DMS 273 (cell line): ENCODE measurements at regions not wholly inside any gene's neighbourhood (a gene's known extent, or its start where the extent isn't known, plus 50 kb on each side); places are given as distances from the start of the nearest gene placed in this dataset.

Experiments
- DNase-seq: peaks from one replicate; lab custom pipeline; 2025; ENCODE audit not compliant: unreplicated experiment; lab: John Stamatoyannopoulos, UW

DNA sequence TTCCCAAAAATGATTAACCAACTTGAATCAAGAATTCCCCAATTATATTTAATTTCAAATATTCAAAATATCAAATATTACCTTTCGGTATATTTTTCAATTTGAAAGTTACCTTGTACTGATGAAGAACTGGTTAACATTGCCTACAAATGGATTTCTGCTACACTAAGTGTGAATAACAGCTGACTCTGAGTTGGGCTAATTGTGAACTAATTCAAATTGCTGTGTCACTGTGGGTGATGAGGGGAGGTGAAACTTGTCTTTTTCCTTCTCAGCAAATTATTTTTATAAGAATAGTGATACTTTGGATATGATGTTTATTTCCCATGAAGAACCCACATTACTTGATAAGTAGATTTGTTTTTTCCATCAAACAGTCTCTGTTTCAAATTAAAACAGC lies 103.4 kb upstream of the RPS23 start:
- no peak for DNase-seq

DNA sequence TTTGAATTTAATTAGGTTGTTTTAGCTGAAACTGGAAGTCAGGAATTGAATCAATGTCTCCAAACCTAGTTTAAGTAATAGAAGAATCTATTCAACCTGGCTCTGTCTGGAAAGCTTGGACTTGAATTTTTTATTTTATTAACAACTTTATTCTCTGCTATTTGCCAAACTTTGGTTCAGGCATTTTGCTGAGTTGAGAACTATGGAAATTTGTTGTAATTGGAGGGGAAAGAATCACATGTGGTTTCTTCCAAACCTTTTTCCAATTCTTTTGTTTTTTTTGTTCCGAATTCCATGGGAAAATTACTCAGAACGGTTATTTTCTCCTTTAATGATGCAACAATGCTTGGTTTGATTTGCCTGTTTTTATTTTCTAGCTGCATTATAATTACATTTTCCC lies 98.2 kb upstream of the RPS23 start:
- no peak for DNase-seq

DNA sequence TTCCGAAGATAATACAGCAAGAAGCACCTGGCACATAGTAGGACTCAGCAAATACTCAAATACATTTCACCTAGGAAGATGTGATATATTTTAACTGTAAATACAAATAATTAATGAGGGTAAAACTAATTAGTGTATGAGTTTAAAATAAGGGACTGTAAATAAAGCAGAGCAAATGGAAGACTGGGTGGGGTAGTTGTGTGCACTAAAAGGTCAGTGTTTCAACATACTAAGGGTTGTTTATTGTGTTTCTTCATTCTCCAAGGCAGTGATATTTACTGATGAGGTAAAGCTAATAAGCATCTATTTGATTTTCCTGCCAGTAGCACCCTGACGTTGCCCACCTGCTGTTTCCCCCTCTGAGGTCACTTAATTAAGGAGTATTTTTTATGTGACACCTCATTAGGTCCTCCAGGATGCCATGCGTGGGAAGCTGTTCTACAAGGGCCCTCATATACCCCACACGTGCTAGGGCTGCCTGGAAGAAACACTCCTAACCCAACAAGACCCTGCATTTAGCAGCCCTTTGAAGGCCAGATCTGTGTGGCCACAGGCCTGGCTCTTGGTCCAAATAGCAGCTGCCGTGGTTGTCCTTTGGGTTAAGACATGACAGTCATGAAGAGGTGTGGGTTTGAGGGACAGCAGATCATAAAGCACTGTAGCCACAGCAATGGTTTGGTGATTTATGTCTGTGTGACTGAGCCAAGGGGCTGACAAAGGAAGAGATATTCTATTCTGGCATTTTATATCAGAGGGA lies 97.5 kb upstream of the RPS23 start:
- DNase-seq = no peak

DNA sequence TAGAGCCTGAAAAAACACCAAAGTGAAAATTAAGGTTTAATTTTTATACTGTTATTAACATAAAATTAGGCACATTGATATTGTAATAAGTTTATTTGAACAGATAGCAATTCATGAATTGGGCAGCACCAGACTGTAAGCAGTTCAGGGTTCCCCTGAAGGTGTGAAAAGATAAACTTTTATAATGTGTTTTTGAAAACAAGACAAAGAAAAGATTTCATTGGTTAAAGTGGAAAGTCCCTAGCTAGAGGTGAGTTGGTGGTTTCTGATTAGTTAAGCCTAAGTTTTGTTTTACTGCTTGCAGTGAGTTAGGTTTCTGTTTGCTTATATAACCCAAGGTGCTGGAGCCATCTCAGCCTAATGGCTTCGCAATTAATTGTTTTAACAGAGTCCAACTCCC lies 96.5 kb upstream of the RPS23 start:
- no peak for DNase-seq

DNA sequence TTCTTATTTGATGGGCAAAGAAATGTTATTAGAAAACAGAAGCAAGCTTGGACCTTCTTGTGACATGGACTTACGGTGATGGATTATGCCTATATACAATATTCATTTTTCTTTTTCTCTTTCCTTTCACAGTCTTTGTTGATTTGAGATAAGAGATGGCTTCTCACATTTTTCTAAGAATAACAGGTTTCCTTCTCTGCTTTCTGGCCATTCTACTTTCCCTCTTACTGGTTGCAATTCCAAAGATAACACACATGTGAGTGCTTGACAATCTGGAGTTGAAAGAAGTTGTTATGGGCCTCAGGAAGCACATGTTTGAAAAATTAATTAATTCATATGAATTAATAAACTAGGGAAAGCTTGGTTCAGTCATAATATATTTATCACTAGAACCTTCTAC lies 89.8 kb upstream of the RPS23 start:
- DNase-seq = no peak

DNA sequence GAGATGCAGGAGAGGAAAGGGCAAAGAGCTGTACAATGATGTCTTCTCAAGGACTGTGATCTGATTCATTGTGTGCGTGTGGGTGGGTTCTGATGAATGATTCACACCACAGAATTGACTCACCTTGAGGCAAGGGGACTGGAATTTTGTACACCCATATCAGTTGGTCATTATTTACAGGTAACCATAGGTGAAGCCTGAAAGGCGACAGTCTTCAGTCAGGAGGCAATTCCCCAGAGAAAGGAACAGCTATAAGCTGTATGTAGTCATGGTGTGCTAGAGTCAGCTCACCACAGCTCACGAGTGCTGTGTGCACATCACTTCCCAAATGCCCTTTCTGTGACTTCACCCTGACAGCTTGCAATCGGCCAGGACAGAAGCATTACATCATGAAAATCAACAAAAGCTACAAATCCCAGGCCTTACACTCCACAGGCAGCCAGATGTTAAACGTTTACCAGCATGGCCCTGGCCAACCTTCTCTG lies 87.6 kb upstream of the RPS23 start:
- peak; percentile 32 for DNase-seq

DNA sequence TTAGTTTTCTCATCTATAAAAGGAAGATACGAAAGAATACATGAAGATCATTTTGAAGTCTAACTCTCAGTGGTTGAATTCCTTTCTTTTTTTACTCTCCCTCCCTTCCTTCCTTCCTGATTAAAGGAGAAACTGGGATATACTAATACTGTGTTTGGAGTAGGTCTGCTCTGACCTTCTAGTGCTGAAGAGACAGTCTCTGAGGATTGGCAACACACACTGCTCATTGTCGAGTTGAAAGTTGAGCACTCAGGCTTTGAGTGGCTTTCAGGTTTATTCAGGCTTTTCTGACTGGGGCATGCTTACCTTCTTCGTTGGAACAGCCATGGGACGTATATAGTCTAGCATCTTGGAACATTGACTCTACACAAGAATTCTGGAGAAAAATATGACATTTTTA lies 86.9 kb upstream of the RPS23 start:
- no peak for DNase-seq

DNA sequence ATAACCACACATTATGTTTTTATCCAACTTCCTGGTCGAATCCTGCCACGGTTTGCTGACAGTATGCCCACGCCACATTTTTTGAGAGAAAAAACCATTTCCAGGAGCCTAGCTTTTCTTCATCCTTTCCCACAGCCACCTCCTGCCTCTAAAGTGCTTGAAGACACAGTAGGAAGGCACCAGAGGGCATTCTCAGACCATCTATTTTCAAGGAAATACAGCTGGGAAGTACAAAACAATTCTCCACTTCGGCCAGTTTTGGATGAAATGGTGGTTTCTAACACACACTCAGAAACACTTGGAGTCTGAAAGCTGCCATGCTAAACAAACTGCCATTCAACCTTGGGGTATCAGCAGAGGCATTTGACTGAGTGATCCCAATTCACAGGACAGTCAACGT lies 86.3 kb upstream of the RPS23 start:
- DNase-seq = peak; percentile 45

DNA sequence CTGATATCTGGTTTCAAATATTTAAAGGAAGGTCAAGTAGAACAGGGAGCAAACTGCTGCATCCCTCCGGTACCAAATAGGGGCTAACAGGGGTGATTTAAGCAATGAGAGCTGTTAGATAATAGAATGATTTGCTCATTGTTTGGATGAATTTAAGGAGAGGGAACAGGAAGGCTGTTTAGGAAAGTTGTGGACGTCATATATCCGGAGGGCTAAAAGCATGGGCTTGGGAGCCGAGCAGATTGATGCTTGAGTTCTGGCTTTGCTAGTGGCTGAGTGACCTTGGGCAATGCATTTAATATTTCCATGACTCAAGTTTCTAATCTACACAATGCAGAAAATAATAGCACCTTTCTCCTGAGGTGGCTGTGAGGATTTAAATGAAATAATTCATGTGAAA lies 85.4 kb upstream of the RPS23 start:
- DNase-seq = no peak

DNA sequence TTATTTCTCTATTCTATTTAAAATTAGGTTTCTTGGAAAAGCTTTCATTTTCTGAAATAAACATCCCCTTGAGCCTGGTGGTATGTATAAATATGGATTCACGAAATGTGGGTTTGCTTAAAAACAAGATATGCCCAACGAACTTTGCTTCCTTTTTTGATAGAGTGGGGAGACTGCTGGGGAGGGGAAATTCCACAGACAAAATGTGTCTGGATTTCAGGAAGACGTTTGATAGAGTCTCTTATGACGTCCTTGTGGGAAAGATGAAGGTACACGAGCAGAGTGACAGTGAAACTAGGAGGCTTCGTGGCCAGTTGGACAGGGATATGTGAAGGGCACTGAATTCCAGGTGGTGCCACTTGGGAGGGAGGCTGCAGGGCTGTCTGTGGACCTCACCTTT lies 84.5 kb upstream of the RPS23 start:
- DNase-seq = no peak

DNA sequence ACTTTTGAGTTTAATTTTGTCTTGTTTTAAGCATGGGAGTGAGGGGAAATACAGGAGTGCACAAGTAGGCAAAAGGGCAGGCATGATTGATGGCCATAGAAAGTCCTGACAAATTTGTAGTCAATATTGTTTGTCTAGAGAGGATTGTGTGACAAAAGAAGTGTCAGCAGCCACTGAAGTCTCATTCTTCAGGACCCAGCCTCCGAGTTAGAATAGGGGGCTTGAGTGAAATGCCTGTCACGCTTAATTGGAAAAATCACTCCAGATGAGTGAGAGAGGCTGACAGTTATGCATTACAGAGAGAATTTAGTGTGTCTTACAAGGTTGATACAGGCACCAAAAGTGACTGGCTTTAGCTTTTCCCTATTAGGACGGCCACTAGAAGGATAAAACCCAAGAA lies 81.9 kb upstream of the RPS23 start:
- no peak for DNase-seq

DNA sequence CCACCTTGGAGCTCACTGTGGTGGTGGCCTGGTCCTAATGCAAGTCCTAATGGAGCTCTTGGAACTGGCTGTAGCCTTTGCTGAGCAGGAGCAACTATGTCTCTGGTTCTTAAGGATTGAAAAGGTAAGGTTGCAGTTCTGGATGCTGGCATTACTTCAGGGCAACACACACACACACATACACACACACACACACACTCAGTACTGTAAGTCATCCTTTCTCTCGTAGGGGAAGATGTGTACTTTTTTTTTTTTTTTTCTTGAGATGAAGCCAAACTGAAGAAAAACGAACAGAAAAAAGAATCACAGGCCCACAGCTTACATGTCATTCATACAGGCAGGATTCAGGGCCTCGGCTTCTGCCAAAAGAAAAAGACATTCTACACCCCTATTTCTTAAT lies 81.1 kb upstream of the RPS23 start:
- no peak for DNase-seq

DNA sequence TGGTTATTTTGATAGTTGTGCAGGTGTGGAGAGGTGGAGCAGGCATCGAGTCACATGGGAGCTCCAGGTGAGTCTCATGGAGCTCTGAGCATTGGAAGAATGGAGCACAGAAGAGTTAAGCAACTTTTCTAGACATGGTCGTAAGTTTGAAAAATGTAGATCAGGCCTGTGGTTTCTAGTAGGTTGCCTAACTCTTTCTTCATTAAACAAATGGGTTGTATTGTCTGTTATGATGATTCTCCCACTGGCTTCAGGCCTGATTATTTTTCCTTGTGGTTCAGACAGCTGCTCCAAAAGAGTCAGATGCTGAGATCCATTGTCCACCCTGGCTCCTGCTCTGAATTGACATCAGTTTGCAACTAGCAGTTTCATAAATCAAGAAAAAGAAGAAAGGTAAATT lies 80.3 kb upstream of the RPS23 start:
- no peak for DNase-seq

DNA sequence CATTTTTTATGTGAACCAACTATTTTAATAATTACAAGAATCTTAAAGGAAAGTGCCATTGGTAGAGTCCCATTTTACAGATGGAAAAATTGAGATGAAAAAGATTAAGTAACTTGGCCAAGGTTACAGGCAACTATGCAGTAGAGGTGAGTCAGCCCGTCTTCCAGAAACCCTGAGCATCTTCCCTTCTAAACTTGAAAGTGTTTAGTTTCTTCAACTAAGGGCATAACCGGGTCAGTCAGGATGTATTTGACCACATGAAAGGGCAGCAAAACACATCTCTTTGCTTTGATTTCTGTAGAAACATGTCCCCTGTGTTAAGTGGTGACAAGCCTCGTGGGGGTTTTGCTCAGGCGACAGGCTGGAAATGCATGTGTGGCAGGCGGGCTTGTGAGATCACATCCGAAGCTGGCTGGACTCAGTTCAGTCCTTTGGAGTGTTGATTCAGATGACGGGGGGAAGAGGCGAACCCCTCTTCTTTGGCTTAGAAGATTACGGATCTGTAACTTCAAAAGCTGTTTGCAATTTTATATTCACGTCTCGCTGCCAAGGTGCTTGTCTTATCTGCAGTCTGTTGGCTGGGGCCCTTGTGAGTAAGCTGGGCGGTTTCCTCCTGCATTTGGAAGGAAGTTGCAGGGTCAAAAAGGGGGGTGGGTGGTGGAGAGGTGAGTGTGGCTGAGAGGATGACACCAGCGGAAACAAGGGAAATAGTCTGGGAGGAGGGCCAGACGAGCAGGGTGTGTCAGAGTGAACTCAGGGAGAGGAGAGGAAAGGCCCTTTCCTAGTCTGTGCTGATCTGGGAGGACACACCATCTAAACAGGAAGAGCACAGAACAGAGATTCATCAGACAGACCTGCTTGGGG lies 78.9 kb upstream of the RPS23 start:
- no peak for DNase-seq

DNA sequence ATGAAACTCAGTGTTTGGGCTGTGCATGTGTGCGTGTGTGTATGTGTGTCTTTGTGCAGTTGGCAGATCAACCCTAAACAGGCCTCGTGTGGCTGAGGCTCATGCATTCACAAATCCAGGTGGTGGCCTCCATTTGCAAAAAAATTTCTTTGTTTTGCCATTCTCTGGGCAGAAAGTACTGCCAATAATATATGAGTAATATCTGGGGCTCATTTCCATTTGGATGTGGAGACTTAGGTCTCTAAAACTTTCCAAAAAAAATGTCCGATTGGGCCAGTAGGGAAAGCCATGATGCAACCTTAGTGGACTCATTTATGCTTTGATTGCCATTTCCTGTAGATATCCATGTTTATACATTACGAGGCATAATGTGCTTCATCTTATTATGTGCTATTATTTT lies 77.9 kb upstream of the RPS23 start:
- DNase-seq = no peak

DNA sequence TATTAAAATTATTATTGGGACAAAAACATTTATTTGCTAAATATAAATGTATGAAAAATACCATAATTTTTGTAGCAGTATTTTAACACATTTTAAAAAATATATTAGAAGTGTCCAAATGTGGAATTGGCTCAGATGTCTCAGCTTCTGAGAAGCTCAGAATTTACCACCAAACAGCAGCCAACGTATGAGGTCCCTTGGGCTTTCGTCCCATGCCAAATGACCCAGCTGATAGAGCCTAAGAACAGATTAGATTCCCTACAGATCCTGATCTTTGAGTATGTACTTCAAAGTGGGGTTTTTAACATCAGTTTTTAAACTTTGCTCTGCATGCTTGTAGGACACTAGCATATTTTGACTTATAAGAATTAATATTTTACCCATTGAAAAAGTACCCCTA lies 77.3 kb upstream of the RPS23 start:
- DNase-seq = no peak

DNA sequence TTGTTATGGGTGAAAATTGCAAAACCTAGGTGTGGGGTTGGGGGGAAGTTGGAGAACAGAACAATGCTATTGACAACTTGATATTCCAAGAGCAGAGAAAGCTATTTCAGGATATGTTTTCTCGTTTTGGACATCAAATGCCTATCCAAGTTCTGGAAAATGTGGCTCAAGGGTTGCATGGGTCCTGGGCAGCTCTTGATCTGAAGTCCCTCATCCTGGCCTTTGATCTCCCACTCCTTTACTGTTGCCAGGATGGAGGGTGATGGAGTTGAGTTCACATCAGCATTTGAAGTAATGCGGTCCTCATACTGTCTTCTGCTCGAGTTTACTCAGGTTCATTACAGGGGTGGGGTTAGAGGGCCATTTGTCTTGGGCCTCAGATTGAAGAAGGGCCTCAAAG lies 76.9 kb upstream of the RPS23 start:
- DNase-seq = no peak

DNA sequence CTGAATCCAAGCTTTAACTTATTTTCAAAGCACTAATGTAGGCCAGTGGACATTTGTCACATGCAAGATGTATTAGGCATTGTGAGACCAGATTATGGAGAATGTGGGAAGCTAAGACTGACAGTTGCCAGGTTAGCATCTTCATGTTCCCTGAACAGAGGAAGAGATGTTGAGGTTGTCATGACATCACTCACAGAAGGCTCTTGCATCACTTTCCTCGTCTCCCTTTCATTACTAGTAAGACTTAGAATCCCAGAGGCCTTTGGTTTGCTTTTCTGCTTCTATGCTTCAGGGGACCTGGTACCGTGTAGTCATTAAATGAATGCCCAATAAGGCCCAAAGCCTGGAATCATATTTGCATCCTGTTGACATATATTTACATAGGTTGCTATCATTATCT lies 76.4 kb upstream of the RPS23 start:
- no peak for DNase-seq

DNA sequence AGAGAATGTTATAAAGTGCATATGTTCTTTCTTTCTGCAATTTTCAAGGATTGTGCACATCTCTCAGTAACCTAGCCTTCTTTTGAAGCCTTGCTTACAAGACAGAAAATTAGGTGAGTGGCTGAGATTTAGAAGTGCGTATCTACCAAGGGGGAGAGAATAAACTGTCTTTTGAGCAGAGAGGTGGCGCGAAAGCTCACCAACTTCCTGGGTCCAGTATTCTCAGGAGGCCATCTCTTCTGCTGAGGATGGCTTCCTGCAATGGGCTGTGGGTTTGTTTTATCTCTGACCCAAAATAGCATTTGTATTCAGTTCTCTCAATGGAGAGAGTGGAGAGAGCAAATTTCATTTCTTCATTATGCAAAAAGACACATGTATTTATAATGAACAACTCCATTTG lies 75.4 kb upstream of the RPS23 start:
- no peak for DNase-seq

DNA sequence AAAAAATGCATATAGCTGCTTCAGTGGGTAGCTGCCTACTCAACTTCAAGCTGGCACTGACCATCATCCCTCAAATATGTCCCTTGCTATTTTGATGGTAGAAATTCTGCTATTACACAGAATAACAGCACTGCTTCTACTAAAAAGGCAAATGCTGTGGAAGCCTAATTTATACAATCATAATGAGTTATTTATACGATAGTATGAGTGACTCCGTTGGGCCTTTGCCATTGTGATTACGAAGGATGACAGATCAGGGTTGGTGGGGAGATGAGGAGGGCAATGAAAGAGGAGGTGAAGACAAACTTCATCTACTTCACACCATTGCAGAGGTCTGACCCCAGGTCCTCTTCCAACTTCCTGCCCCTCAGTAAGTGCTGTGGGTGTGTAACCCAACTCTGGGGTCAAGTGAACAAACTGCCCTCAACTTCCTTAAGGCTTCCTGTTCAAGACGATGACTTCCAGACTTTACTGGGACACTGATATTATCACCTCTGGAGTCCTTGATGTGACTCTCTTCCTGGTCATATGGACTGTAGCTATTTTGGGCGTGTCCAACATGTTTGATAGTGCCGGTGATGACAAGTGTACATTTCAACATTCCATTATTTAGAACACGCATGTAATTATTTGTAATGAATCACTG lies 74.1 kb upstream of the RPS23 start:
- no peak for DNase-seq

DNA sequence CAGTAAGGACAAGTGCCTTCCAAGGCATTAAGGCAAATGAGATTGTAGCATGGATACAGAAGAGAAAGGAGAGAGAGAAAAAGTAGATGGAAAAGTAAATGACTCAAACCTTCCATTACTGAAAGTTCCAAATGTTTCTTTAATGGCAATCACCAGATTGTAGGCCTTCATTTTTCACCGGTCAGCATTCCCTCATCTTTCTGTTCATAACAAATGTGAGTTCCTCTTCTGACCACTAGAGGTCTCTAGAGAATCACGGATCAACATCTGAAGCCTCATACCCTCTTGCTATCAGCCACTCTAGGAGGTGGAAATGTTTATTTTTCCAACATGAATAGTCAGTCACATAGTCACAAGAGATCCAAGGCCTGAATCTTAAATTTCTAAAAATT lies 73.6 kb upstream of the RPS23 start:
- peak; percentile 74 for DNase-seq

DNA sequence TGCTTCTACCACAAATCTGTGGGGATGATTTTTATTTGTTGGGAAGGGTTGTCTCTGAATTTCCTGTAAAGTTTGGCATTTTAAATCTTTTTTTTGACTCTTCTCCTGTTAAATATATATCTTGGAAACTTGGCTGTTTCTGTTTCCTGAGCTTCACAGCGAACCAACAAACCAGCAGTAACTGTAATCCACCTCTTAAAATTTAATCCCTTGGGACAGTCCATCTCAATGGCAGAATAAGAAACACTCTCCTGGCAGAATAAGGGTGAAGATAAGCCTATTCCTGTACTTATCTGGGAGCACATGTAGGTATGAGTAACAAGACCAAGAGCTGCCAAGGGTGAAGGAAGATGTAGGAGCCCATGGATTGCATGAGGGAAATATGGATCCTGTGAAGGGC lies 73.1 kb upstream of the RPS23 start:
- DNase-seq = no peak
